Spleen (tissue), 7 donors: ENCODE measurements at regions not wholly inside any gene's neighbourhood (a gene's known extent, or its start where the extent isn't known, plus 50 kb on each side); places are given as distances from the start of the nearest gene placed in this dataset.

Experiments used
- CTCF ChIP-seq, 11 experiments: fragments of 200-600 bp in 7 of 11; fragments of 450-650 bp in 4 of 11; sonication (generic) in 4 of 11; IDR thresholded peaks in 8 of 11; conservative IDR thresholded peaks in 3 of 11; 1 replicate in 7 of 11; 2 replicates in 4 of 11; pipeline versions ENCODE4 v1.4.0 to v1.8.0; 2016 to 2021; ENCODE audit warnings: antibody characterized with exemption in 11 of 11, inconsistent platforms in 4 of 11, mild to moderate bottlenecking in 1 of 11
- POLR2AphosphoS5 ChIP-seq, 3 donors: sonication (generic); formaldehyde crosslinking; IDR thresholded peaks; one replicate each; pipeline ENCODE4 v1.5.1; 2017; ENCODE audit warnings: antibody characterized with exemption in 3 of 3
- donor health status: DM: no; HTN: no; CAD: no; lungs with moderate emphysema.
- donor health status: DM: no; HTN: no; CAD: no.
- donor health status: DM: no; HTN: no; CAD: no.

- TF ChIP-seq CTCF (IDR thresholded peaks at IDR 0.05 in 8 of 11, conservative IDR thresholded peaks at IDR 0.05 in 3 of 11), result no peak
- no peak for TF ChIP-seq POLR2AphosphoS5 (IDR thresholded peaks at IDR 0.05)
Observed at GRCh38 chr11:28874706-28875105, 766.5 kb downstream of the METTL15 start.
